Cerebellar nuclear complex (tissue), 1 donor: ENCODE measurements at regions not wholly inside any gene's neighbourhood (a gene's known extent, or its start where the extent isn't known, plus 50 kb on each side); places are given as distances from the start of the nearest gene placed in this dataset.

Experiments used
- DNase-seq, 2 experiments: peaks; one replicate each; lab custom pipeline; 2025; lab: John Stamatoyannopoulos, UW

DNA sequence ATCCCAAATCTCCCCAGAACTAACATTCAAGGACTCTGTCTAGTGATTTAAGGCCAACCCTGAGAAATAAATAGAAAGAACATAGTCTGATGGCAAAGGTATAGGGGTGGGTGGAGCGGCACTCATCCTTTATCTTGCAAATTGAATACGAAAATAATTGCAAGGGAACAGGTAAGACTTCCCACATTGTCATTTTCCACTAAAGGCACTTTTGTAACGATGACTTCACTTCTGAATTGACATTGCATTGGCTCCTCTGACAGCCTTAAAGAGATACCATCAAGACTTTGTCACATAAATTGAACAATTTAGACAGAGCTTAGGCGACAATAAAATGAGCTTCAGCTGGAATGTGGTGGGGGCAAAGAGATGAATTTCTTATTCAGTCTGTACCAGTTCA, 75.3 kb upstream of the PLCL2 start:
- DNase-seq: no peak

- no peak for DNase-seq
Observed at GRCh38 chr3:16809993-16810392, 74.8 kb upstream of the PLCL2 start.

GRCh38 chr3:16810593-16811367, 74.0 kb upstream of the PLCL2 start:
- DNase-seq: no peak

- DNase-seq: no peak
Observed at GRCh38 chr3:16811950-16812349, 72.8 kb upstream of the PLCL2 start.

DNA sequence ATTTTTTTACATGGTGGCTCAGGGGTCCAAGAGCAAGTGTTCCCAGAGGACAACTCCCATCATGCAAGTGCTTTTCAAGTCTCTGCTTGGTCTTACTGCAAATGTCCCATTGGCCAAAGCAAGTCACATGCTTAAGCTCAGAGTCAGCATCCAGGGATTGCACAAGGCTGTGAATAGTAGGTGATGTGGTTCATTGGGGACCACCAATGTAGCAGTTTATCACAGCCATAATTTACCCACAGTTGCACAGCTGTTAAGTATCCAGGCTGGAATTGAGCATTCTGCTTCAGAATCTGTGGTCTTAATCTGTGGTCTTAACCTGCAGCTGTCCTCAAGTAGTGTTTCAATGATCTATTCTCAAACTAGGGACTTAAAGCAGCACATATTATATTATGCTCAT, 71.4 kb upstream of the PLCL2 start:
- no peak for DNase-seq

GRCh38 chr3:16816048-16816780, 68.5 kb upstream of the PLCL2 start:
- DNase-seq: no peak

DNA sequence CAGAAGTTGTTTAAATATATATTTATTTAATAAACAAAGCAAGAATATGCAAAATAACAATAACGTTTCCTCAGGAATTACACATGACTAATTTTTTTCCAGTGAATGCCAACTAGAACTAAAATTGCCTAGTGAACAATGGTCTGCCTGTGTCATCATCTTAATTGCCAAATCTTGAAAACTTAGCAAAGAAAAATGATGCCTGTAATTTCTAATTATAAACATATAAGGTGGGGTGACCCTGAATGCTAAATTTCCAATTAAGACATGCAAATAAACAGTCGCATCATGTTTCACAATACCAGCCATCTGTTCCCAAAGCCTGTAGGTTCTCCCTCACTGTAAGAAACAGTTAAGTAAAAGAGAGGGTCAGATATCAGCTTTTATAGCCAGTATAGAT, 67.6 kb upstream of the PLCL2 start:
- DNase-seq: no peak

GRCh38 chr3:16818194-16818593, 66.6 kb upstream of the PLCL2 start:
- DNase-seq: no peak

GRCh38 chr3:16818945-16819344, 65.8 kb upstream of the PLCL2 start:
- no peak for DNase-seq

- DNase-seq: no peak
Observed at GRCh38 chr3:16820485-16820884, 64.3 kb upstream of the PLCL2 start.

DNA sequence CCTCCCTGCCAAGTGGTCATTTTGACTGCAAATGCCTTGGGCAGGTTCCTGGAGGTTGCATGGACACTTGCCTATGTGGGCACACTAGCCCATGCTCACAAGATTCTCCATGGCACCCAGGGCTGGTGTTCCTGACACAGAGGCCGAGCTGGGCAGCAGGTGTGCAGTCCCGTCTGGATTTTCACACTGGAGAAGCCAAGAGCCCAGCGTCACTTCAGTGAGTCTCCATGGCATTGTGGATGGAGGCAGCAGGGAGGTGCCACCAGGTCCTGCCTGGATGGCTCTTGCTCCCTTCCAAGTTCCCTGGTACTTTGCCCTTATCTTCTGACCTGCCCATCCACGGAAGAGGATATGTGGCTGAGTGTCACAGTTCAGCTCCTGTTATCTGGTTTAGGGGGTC, 63.7 kb upstream of the PLCL2 start:
- DNase-seq: no peak

DNA sequence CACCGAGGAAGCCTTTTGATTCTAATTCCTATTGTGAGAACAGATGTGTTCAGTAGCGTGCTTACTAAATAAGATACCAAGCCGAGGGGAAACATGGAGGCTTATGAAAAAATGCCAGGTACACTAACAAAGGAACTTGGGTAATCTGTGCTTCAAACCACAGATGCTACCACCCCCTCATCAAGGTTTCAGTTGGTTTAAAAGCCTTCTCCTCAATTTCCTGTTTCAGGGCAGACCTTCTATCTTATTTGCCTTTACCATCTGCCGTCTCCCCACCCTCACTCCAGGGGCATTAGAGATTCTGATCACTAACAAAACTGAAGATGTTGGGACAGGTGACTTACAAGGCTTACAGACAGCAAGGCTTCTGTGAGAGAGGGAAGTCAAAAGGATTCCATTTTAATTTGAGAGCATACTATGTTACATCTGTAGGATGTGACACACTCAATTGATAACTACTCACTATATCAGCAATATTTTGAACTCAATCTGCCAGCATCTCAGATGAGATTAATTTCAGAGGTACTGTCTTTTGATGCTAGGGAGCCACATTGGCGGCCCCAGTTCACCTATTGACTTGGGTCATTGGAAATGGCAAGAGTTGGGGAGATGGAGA, 60.6 kb upstream of the PLCL2 start:
- DNase-seq: no peak

DNA sequence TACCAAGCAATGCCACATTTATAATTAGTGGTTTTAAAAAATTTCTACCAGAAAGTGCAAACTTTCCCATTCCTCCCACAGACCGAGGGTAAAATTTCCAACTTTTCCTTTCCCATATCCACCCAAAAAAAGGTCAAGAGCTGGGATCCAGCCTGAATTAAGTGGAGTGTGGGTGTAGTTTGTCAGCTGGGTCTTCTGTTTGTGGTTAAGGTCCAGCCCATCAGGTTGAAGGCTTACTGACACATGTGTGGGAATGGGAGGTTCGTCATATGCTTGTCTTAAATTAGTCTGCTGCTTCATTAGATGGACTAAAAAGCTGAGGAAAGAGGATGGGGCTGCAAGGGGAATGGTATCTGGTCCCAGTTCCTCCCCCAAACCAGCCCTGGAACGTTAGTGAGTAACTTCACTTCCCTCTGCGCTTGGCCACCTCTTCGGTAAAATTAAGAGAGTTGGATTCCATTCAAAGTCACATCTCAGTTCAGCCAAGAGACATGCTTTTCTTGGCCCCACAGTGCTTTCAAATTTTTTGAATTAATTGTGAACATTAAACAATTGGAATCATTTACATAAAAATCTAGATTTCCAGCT, 59.0 kb upstream of the PLCL2 start:
- no peak for DNase-seq

DNA sequence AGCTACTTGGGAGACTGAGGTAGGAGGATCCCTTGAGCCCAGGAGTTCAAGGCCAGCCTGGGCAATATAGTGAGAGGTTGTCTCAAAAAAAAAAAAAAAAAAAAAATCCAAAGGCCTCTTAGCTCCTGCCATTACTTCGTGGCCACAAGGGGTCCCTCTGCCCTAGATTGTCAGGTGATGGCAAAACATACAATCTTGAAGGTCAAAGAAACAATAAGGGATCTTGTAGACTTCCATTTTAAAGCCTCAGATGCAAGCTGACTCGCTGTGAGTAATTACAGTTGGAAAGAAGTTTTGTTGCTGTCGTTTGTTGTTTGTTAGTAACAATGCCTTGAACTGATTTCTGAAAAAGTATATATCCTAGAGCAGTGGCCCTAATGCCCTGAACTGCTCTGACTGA, 55.9 kb upstream of the PLCL2 start:
- DNase-seq: no peak

GRCh38 chr3:16831846-16832245, 52.9 kb upstream of the PLCL2 start:
- no peak for DNase-seq

- no peak for DNase-seq
Observed at GRCh38 chr3:16834214-16834613, 50.5 kb upstream of the PLCL2 start.

GRCh38 chr3:16834753-16835152, 50.0 kb upstream of the PLCL2 start:
- DNase-seq: no peak
